GM10248 (cell line): ENCODE measurements at regions not wholly inside any gene's neighbourhood (a gene's known extent, or its start where the extent isn't known, plus 50 kb on each side); places are given as distances from the start of the nearest gene placed in this dataset.

Source experiments
- CTCF ChIA-PET: fragments of 300-600 bp; sonication (Branson Sonifier 250); formaldehyde crosslinking; extraction: SDS; loops from one replicate; lab custom pipeline; 2021; ENCODE audit warnings: antibody characterized with exemption; lab: Yijun Ruan, JAX
- POLR2A ChIA-PET: fragments of 350-650 bp; sonication (Branson Sonifier 250); formaldehyde crosslinking; extraction: SDS; loops from one replicate; lab custom pipeline; 2020; ENCODE audit warnings: antibody characterized with exemption; lab: Yijun Ruan, JAX
- DNase-seq: peaks from one replicate; pipeline ENCODE4 v3.0.0; 2012; ENCODE audit errors: extremely low spot score
- TF ChIP-seq, protein P1 (sequence below): IDR thresholded peaks from 2 replicates; pipeline ENCODE4 v1.5.1; 2012; ENCODE audit warnings: mild to moderate bottlenecking, low read depth; ENCODE audit errors: extremely low read depth, missing control alignments, control extremely low read depth

DNA sequence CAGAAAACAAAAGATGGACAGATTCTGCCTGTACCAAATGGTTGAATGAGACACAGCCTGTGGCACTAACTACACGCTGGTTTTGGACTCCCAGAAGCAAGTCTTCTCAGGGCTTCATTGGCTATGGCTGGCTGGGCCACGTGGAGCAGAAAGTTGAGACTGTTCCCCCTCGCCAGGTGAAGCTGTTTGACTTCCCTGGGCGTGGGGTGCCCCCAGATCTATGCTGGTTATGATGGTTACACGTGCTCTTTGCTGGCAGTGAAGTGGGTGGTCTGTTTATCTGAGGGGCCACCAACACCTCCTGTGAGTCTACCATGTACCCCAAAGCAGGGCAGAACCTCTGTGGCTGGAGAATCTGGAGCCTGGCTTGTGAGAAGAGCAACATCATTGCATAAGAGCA is 60.3 kb upstream of the EPHA6 start:
- DNase-seq, result no peak
- TF ChIP-seq, protein P1, sequence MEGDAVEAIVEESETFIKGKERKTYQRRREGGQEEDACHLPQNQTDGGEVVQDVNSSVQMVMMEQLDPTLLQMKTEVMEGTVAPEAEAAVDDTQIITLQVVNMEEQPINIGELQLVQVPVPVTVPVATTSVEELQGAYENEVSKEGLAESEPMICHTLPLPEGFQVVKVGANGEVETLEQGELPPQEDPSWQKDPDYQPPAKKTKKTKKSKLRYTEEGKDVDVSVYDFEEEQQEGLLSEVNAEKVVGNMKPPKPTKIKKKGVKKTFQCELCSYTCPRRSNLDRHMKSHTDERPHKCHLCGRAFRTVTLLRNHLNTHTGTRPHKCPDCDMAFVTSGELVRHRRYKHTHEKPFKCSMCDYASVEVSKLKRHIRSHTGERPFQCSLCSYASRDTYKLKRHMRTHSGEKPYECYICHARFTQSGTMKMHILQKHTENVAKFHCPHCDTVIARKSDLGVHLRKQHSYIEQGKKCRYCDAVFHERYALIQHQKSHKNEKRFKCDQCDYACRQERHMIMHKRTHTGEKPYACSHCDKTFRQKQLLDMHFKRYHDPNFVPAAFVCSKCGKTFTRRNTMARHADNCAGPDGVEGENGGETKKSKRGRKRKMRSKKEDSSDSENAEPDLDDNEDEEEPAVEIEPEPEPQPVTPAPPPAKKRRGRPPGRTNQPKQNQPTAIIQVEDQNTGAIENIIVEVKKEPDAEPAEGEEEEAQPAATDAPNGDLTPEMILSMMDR, result no peak
- ChIA-PET CTCF (no interaction called here), POLR2A (no interaction called here)

DNA sequence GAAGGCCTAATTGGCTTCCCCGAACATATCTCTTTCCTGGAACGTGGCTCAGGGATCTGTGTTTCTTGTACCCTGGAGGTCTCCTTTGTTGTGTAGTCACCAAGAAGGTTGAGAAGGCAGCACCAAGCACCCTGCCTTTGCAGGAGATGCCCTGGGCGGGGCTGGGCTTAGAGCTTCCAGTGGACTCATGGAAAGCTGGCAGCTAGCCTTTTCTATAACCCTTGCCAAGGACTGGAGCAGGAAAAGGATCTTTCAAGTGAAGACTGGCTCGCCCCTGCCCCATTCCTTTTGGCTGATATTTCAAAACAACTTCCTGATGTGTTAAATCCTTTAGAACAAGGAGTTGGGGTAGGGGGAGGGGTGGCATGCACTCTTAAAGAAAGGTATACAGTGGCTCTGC is 58.9 kb upstream of the EPHA6 start:
- ChIA-PET CTCF (no interaction called here), POLR2A (no interaction called here)
- TF ChIP-seq, protein P1, result no peak
- no peak for DNase-seq

DNA sequence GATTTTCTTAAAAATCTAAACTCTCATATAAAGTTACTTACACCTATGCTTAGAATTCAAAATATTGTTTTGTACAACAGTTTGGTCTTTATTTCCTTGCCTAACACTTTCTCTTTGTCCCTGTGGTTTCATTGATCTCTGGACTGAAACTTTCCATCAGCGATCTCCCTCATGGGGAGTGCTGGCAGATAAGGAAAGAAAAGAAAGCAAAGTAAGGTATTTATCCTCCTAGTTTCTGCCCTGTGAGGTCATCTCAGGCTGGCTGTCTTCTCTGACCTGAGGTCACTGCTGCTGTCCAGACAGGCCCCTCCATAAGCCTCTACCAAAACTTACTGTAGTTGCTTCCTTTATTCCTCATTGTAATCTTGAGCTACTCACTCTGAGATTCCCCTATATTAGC is 57.9 kb upstream of the EPHA6 start:
- ChIA-PET CTCF (no interaction called here), POLR2A (no interaction called here)
- no peak for DNase-seq
- TF ChIP-seq, protein P1, result no peak

DNA sequence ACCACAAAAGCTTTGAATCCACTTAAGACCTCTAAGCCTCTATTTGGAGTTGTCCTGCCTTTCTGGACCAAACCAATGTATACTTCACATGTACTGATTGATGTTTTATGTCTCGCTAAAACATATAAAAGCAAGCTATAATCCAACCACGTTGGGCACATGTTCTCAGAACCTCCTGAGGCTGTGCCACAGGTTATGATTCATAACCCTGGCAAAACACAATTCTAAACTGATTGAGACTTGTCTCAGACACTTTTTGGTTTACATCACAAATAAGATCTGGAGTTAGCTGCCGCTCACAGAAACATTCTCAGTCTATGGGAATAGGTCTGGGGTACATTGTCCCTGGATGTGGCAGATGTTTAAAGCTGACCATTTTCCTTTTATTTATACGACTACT is 53.4 kb upstream of the EPHA6 start:
- CTCF ChIA-PET, result no interaction called here
- no peak for DNase-seq
- POLR2A ChIA-PET, result no interaction called here
- TF ChIP-seq, protein P1, result no peak
